Panc1 (cell line): ENCODE measurements at regions not wholly inside any gene's neighbourhood (a gene's known extent, or its start where the extent isn't known, plus 50 kb on each side); places are given as distances from the start of the nearest gene placed in this dataset.

Experiments used
- ATAC-seq: fragments of 200-7000 bp; cut with Tn5 transposase; 2 replicates; pipeline ENCODE4 v1.9.1; 2020; ENCODE audit warnings: mild to moderate bottlenecking, moderate library complexity
- BruUV-seq: library from RNA; stranded (reverse); fragments of 400-500 nt; replicated peaks from 2 replicates; lab custom pipeline; 2021; lab: Mats Ljungman, UMichigan
- CTCF ChIA-PET: fragments of 300-600 bp; sonication (Branson Sonifier 250); formaldehyde crosslinking; loops from one replicate; lab custom pipeline; 2022; ENCODE audit warnings: antibody characterized with exemption; lab: Charles Lee
- POLR2A ChIA-PET: fragments of 300-600 bp; sonication (Branson Sonifier 250); formaldehyde crosslinking; loops from one replicate; lab custom pipeline; 2022; ENCODE audit warnings: antibody characterized with exemption; lab: Charles Lee
- DNase-seq: peaks from one replicate; pipeline ENCODE4 v3.0.0-alpha.2; 2010; ENCODE audit warnings: low read depth, low spot score
- H3K27ac ChIP-seq: 2 replicates; pipeline ENCODE4 v1.5.1; 2011; ENCODE audit warnings: mild to moderate bottlenecking, low read length, inconsistent platforms
- H3K27me3 ChIP-seq: fragments of 200-500 bp; sonication (Bioruptor generic); 2 replicates; pipeline ENCODE4 v1.6.0; 2014; ENCODE audit warnings: low read length, inconsistent platforms; ENCODE audit not compliant: control insufficient read depth, insufficient read depth
- H3K36me3 ChIP-seq: fragments of 200-500 bp; sonication (Bioruptor generic); 2 replicates; pipeline ENCODE4 v1.5.1; 2014; ENCODE audit warnings: inconsistent platforms, mild to moderate bottlenecking, low read length, moderate library complexity; ENCODE audit not compliant: control insufficient read depth, insufficient read depth
- H3K4me1 ChIP-seq: 2 replicates; pipeline ENCODE4 v1.5.1; 2011; ENCODE audit warnings: inconsistent platforms, mild to moderate bottlenecking, low read length, moderate library complexity; ENCODE audit not compliant: control insufficient read depth, insufficient read depth
- H3K4me3 ChIP-seq, 2 experiments: 2 replicates each; pipeline ENCODE4 v1.5.1; 2011 to 2012; ENCODE audit warnings: low read depth in 2 of 2, low read length in 2 of 2, mild to moderate bottlenecking in 2 of 2, inconsistent platforms in 1 of 2, moderate library complexity in 1 of 2
- H3K9me3 ChIP-seq: fragments of 200-500 bp; sonication (Bioruptor generic); 2 replicates; pipeline ENCODE4 v1.5.1; 2014; ENCODE audit warnings: low read depth, mild to moderate bottlenecking, inconsistent platforms, low read length, moderate library complexity; ENCODE audit not compliant: control insufficient read depth, insufficient read depth
- POLR2AphosphoS5 ChIP-seq: IDR thresholded peaks from 2 replicates; pipeline ENCODE4 v1.6.1; 2012; ENCODE audit warnings: mild to moderate bottlenecking, low read depth, low read length, moderate library complexity
- SIN3A ChIP-seq: IDR thresholded peaks from 2 replicates; pipeline ENCODE4 v1.6.1; 2012; ENCODE audit warnings: low read depth, mild to moderate bottlenecking, low read length, moderate library complexity, borderline replicate concordance; ENCODE audit not compliant: insufficient read depth
- TCF7L2 ChIP-seq: IDR thresholded peaks from 2 replicates; pipeline ENCODE4 v1.6.1; 2011; ENCODE audit warnings: mild to moderate bottlenecking, low read depth, low read length, inconsistent platforms
- in situ Hi-C: cut with HindIII; loops from 2 replicates; pipeline ENCODE4 v1.10.0; 2016; ENCODE audit warnings: low sequenced_read_pairs, low pct_unique_long_range_greater_than_20kb
- intact Hi-C: fragments of 100-400 bp; cut with micrococcal nuclease; formaldehyde crosslinking; loops from one replicate; pipeline ENCODE4 v1.10.0; 2022; ENCODE audit not compliant: unreplicated experiment
- TF ChIP-seq, protein P1 (sequence below), 2 experiments: IDR thresholded peaks; 2 replicates each; pipeline ENCODE4 v1.6.1; 2011 to 2012; ENCODE audit warnings: low read depth in 2 of 2, control low read depth in 1 of 2, low read length in 1 of 2, mild to moderate bottlenecking in 1 of 2, moderate library complexity in 1 of 2; ENCODE audit not compliant: insufficient read depth in 1 of 2
- TF ChIP-seq, protein P2 (sequence below): fragments of 450-650 bp; IDR thresholded peaks from 2 replicates; pipeline ENCODE4 v1.5.1; 2017; ENCODE audit warnings: mild to moderate bottlenecking

DNA sequence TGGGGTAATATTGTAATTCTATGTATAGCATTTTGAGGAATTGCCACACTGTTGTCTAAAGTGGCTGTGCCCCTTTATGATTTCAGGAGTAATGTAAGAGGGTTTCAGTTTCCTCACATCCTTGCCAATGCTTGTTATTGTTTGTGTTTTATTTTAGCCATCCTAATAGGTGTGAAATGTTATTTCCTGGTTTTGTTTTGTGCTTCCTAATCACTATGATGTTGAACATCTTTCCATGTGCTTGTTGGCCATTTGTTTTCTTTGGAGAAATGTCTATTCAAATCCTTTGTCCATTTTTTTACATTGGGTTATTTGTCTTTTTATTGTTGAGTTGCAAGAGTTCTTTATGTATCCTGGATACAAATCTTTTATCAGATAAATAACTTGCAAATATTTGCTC, 97.3 kb upstream of the MLIP start:
- no TSS peak for BruUV-seq
- Histone ChIP-seq H3K36me3 (no peaks in the 10 kb centered on the region), H3K27ac (no peak overlapping the region), H3K9me3 (no peaks in the 10 kb centered on the region), H3K27me3 (no peaks in the 10 kb centered on the region; the same call in 1 of the 2 replicates), H3K4me1 (no peaks in the 10 kb centered on the region), H3K4me3 (no peak overlapping the region)
- no peak for ATAC-seq
- intact Hi-C loops (no loop called here), in situ Hi-C loops (no loop called here)
- POLR2A ChIA-PET = no interaction called here
- TF ChIP-seq, protein P1, sequence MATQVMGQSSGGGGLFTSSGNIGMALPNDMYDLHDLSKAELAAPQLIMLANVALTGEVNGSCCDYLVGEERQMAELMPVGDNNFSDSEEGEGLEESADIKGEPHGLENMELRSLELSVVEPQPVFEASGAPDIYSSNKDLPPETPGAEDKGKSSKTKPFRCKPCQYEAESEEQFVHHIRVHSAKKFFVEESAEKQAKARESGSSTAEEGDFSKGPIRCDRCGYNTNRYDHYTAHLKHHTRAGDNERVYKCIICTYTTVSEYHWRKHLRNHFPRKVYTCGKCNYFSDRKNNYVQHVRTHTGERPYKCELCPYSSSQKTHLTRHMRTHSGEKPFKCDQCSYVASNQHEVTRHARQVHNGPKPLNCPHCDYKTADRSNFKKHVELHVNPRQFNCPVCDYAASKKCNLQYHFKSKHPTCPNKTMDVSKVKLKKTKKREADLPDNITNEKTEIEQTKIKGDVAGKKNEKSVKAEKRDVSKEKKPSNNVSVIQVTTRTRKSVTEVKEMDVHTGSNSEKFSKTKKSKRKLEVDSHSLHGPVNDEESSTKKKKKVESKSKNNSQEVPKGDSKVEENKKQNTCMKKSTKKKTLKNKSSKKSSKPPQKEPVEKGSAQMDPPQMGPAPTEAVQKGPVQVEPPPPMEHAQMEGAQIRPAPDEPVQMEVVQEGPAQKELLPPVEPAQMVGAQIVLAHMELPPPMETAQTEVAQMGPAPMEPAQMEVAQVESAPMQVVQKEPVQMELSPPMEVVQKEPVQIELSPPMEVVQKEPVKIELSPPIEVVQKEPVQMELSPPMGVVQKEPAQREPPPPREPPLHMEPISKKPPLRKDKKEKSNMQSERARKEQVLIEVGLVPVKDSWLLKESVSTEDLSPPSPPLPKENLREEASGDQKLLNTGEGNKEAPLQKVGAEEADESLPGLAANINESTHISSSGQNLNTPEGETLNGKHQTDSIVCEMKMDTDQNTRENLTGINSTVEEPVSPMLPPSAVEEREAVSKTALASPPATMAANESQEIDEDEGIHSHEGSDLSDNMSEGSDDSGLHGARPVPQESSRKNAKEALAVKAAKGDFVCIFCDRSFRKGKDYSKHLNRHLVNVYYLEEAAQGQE (IDR thresholded peaks at IDR 0.05; ENCODE audit: insufficient read depth in 1 of 2, low read depth in 2 of 2, low read length in 1 of 2) = no peak
- TF ChIP-seq SIN3A = no peak
- TF ChIP-seq POLR2AphosphoS5 = no peak
- no peak for TF ChIP-seq TCF7L2
- TF ChIP-seq, protein P2, sequence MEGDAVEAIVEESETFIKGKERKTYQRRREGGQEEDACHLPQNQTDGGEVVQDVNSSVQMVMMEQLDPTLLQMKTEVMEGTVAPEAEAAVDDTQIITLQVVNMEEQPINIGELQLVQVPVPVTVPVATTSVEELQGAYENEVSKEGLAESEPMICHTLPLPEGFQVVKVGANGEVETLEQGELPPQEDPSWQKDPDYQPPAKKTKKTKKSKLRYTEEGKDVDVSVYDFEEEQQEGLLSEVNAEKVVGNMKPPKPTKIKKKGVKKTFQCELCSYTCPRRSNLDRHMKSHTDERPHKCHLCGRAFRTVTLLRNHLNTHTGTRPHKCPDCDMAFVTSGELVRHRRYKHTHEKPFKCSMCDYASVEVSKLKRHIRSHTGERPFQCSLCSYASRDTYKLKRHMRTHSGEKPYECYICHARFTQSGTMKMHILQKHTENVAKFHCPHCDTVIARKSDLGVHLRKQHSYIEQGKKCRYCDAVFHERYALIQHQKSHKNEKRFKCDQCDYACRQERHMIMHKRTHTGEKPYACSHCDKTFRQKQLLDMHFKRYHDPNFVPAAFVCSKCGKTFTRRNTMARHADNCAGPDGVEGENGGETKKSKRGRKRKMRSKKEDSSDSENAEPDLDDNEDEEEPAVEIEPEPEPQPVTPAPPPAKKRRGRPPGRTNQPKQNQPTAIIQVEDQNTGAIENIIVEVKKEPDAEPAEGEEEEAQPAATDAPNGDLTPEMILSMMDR = no peak
- CTCF ChIA-PET = no interaction called here
- DNase-seq = no peak

DNA sequence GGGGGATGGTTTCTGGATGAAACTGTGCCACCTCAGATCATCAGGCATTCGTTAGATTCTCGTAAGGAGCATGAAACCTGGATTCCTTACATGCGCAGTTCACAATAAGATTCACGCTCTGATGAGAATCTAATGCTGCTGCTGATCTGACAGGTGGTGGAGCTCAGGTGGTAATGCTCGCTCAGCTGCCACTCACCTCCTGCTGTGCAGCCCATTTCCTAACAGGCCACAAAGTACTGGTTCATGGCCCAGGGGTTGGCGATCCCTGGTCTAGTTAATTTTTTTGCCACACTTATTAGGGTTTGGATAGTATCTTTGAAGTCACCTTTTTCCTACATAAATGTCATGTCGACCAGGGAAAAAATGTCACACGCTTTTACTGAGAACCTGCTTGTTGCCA, 96.8 kb upstream of the MLIP start:
- intact Hi-C loops (no loop called here), in situ Hi-C loops (no loop called here)
- Histone ChIP-seq H3K9me3 (no peaks in the 10 kb centered on the region), H3K27ac (no peak overlapping the region), H3K27me3 (no peaks in the 10 kb centered on the region), H3K4me3 (no peak overlapping the region), H3K36me3 (no peaks in the 10 kb centered on the region), H3K4me1 (no peaks in the 10 kb centered on the region)
- ChIA-PET POLR2A (no interaction called here), CTCF (no interaction called here)
- no peak for ATAC-seq
- no TSS peak for BruUV-seq
- no peak for DNase-seq
- TF ChIP-seq, protein P1 (IDR thresholded peaks at IDR 0.05; ENCODE audit: insufficient read depth in 1 of 2, low read depth in 2 of 2, low read length in 1 of 2) = no peak
- TF ChIP-seq SIN3A (no peak), TCF7L2 (no peak), POLR2AphosphoS5 (no peak)
- TF ChIP-seq, protein P2 = no peak
